ENCODE measurements at regions not wholly inside any gene's neighbourhood (a gene's known extent, or its start where the extent isn't known, plus 50 kb on each side); places are given as distances from the start of the nearest gene placed in this dataset.

DNA sequence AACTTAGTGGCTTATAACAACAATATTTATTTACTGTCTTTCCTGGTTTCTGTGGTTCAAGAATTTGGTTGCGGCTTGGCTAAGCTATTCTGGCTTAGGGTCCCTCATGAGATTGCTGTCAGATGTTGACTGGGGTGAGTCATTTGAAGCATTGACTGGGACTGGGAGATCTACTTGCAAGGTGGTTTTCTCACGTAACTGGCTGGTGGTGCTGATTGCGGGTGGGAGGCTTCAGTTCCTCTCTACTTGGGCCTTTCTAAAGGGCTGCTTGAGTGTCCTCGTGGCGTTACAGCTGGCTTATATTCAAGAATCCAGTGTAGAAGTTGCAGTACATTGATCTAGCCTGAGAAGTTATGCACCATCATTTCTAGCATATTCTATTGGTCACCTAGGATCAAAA lies 218.5 kb upstream of the ELAVL2 start:
- TF ChIP-seq, protein P1, sequence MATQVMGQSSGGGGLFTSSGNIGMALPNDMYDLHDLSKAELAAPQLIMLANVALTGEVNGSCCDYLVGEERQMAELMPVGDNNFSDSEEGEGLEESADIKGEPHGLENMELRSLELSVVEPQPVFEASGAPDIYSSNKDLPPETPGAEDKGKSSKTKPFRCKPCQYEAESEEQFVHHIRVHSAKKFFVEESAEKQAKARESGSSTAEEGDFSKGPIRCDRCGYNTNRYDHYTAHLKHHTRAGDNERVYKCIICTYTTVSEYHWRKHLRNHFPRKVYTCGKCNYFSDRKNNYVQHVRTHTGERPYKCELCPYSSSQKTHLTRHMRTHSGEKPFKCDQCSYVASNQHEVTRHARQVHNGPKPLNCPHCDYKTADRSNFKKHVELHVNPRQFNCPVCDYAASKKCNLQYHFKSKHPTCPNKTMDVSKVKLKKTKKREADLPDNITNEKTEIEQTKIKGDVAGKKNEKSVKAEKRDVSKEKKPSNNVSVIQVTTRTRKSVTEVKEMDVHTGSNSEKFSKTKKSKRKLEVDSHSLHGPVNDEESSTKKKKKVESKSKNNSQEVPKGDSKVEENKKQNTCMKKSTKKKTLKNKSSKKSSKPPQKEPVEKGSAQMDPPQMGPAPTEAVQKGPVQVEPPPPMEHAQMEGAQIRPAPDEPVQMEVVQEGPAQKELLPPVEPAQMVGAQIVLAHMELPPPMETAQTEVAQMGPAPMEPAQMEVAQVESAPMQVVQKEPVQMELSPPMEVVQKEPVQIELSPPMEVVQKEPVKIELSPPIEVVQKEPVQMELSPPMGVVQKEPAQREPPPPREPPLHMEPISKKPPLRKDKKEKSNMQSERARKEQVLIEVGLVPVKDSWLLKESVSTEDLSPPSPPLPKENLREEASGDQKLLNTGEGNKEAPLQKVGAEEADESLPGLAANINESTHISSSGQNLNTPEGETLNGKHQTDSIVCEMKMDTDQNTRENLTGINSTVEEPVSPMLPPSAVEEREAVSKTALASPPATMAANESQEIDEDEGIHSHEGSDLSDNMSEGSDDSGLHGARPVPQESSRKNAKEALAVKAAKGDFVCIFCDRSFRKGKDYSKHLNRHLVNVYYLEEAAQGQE (IDR thresholded peaks at IDR 0.05; ENCODE audit: borderline replicate concordance): no peak
- TF ChIP-seq, protein P2, sequence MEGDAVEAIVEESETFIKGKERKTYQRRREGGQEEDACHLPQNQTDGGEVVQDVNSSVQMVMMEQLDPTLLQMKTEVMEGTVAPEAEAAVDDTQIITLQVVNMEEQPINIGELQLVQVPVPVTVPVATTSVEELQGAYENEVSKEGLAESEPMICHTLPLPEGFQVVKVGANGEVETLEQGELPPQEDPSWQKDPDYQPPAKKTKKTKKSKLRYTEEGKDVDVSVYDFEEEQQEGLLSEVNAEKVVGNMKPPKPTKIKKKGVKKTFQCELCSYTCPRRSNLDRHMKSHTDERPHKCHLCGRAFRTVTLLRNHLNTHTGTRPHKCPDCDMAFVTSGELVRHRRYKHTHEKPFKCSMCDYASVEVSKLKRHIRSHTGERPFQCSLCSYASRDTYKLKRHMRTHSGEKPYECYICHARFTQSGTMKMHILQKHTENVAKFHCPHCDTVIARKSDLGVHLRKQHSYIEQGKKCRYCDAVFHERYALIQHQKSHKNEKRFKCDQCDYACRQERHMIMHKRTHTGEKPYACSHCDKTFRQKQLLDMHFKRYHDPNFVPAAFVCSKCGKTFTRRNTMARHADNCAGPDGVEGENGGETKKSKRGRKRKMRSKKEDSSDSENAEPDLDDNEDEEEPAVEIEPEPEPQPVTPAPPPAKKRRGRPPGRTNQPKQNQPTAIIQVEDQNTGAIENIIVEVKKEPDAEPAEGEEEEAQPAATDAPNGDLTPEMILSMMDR (IDR thresholded peaks at IDR 0.05; ENCODE audit: poor library complexity, severe bottlenecking): no peak
- no peak for TF ChIP-seq TAF1 (IDR thresholded peaks at IDR 0.05; ENCODE audit: low read depth)
- no peak for TF ChIP-seq SMC3 (conservative IDR thresholded peaks at IDR 0.05; ENCODE audit: poor library complexity)
- TF ChIP-seq POLR2AphosphoS5 (IDR thresholded peaks at IDR 0.05): no peak
- TF ChIP-seq EZH2 (IDR thresholded peaks at IDR 0.05; ENCODE audit: borderline replicate concordance, insufficient read depth, low read length, poor library complexity, severe bottlenecking): no peak
- TF ChIP-seq RAD21 (conservative IDR thresholded peaks at IDR 0.05): no peak
- no peak for TF ChIP-seq EP300 (conservative IDR thresholded peaks at IDR 0.05; ENCODE audit: poor library complexity, severe bottlenecking)
